C1 segment of cervical spinal cord (tissue), 14 donors: ENCODE measurements at regions not wholly inside any gene's neighbourhood (a gene's known extent, or its start where the extent isn't known, plus 50 kb on each side); places are given as distances from the start of the nearest gene placed in this dataset.
A peak's percentile ranks its signal among the peaks of the same experiment; 100 is the strongest.

ENCODE experiments used
- DNase-seq, 14 donors: peaks; one replicate each; lab custom pipeline; 2025; lab: John Stamatoyannopoulos, UW

GRCh38 chr11:130638624-130639023 lies 190.2 kb downstream of the ADAMTS15 start:
- DNase-seq, result no peak

DNA sequence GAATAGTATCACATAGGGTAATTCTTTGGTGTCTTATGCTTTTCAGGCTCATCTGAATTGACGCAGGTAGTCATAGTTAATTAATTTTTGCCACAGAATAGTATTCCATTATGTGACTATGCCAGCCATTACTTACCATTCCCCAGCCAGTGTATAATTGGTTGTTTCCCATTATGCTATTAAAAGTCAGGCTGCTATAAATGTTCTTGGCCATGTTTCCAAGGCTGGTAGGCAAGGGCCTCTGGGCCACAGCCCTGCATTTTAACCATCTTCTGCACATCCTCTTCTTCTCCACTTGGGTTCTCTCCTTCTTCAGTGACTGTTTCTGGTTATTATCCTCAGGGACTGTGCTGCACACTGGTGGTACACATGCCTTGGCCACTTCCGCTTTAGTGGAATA lies 190.9 kb downstream of the ADAMTS15 start:
- DNase-seq, result no peak

DNA sequence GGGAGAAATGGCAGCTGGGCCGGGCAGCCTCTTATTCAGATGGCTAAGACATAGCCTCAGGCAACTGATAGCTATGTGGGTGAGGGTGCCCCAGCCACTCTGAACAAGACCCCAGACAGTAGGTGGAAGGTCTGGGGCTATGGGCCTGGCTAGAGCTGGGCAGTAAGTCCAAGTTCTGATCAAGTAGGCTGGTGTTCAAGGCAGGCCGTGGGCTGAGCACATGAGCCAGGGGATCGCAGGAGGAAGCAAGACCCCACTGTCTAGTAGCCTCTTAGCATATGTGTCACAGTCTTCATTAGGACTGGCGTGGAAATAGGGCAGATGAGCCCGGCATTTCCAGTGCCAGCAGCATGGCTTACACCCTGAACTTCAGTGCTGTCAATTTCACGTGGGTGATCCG lies 192.1 kb downstream of the ADAMTS15 start:
- DNase-seq, result no peak

DNA sequence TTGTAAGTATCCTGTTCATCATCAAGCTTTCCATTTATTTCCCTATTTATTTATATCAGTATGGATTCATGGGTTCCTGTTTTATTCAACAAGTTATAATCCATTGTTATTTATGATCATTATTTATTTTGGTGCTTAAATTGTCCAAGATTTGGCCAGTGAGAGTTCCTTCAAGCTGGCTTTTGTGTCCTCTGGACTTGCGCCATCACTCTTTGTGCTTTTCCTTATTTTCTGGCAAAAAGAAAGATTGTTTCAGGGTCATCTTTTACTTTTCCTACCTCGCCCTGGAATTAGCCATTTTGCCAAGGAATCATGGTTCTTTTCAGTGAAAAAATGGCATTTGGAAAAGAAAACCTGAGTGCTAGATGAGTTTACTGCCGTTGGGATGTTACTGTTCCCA lies 193.4 kb downstream of the ADAMTS15 start:
- DNase-seq, result no peak

- DNase-seq, result no peak
Observed at GRCh38 chr11:130642994-130643393, 194.5 kb downstream of the ADAMTS15 start.

- peak in 1 of 14 donors; percentile 9 for DNase-seq
Observed at GRCh38 chr11:130644187-130644586, 195.7 kb downstream of the ADAMTS15 start.

- DNase-seq, result no peak
Observed at GRCh38 chr11:130645164-130645842, 196.9 kb downstream of the ADAMTS15 start.

GRCh38 chr11:130645843-130646197 lies 197.4 kb downstream of the ADAMTS15 start:
- no peak for DNase-seq

- no peak for DNase-seq
Observed at GRCh38 chr11:130646881-130647280, 198.4 kb downstream of the ADAMTS15 start.

DNA sequence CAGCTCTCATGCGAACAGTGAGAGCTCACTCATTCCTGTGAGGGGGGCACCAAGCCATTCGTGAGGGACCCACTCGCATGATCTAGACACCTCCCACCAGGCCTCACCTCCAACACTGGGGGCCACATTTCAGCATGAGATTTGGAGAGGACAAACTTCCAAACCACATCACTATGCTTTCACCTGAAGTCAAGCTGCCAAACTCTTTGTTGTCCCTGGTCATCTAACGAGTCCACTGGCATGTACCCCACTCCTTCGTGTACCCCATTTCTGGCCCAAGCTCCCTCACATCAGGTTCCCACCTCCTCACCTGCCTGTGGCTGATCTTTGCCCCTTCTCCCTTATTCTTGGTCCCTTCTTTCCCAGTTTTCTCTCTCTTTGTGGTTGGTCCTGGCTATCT lies 198.9 kb downstream of the ADAMTS15 start:
- DNase-seq, result no peak

DNA sequence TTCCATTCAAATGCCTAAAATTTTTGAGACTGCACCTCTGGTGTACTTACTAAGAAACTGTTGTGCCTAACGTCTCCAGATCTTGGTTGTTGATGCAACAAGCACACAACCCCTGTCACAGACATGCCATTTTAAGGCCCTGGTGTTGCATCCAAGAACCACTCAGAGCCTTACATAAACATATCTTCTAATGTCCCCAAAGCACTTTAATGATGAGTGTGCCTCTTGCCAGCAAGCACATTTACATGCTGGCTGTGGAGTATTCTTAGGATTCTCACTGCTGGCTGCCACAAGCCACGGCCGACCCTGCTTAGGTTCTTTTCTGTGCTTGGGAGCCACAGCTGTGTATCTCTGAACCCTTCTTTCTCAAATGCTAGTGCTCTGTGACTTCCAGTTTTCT lies 201.4 kb downstream of the ADAMTS15 start:
- DNase-seq, result no peak

DNA sequence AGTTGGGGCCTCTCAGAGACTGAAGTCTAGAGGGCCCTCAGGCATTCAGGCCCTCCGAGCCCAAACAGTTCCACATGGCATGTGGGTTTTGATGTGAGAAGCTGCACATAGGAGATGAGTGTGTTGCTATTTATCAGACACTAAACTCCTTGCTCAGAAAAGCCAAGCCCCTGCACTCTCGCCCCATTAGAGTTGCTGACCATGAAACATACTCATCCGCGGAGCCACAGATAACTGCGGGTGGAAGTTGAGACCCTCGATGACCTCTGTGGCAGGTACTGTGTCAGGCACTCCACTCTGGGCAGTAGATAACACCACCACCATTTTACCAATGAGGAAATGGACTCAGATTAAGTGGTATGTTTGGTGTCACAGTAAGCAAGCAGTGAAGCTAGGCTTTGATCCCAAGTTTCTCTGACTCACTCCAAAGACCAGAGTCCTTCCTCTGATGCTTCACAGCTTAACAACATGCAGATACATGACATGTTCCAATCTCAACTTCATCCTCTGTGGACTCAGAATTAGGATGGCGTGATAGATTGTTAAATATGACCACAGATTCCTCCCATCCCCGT lies 202.1 kb downstream of the ADAMTS15 start:
- DNase-seq, result no peak

GRCh38 chr11:130651066-130651855 lies 202.8 kb downstream of the ADAMTS15 start:
- DNase-seq, result no peak

DNA sequence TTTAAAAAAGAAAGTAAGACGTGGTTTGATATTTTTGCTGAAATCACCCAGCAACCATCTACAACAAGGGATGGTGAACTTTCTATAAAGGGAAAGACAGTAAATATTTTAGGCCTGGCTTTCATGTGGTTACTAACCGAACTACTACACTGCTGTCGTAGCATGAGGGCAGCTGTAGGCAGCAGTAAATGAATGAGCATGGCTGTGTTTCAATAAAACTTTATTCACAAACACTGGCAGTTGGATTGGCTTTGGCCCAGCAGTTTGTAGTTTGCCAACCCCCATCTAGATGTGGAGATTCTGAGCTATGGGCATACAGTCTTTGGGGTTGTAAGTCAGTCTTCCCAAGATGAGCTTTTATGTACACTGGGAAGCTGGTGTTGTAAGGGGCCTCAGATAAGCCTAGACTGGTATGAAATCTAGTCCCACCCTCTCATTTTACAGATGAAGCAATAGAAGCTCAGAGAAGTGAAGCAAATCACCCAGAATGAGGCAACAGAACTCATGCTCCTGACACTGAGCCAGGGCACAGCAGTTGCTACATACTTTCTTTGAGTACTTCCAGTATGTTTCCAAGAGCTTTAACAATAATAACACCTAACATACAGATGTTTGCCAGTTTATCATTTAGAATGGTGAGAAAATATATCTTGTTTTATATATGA lies 204.4 kb downstream of the ADAMTS15 start:
- DNase-seq, result no peak

- DNase-seq, result peak in 5 of 14 donors; percentile 14 to 93 (median 29)
Observed at GRCh38 chr11:130653838-130654636, 205.6 kb downstream of the ADAMTS15 start.

- no peak for DNase-seq
Observed at GRCh38 chr11:130655300-130655699, 206.9 kb downstream of the ADAMTS15 start.

- no peak for DNase-seq
Observed at GRCh38 chr11:130666781-130667251, 218.4 kb downstream of the ADAMTS15 start.

GRCh38 chr11:130668751-130669150 lies 220.3 kb downstream of the ADAMTS15 start:
- DNase-seq, result no peak

DNA sequence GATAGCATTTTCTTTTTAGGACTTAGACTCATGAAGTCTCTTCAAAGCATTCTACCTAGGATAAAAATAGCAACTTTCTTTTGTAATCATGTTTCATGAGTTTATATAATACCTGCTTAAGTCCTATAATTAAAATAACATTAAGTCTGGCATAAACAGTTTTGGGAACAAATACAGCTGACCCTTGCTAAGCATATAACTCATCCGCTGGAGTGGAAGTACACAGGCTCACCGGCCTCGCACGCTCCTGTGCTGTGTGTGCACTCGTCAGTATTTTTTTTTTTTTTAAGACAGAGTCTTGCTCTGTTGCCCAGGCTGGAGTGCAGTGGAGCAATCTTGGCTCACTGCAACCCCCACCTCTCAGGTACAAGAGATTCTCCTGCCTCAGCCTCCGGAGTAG lies 221.8 kb downstream of the ADAMTS15 start:
- no peak for DNase-seq

DNA sequence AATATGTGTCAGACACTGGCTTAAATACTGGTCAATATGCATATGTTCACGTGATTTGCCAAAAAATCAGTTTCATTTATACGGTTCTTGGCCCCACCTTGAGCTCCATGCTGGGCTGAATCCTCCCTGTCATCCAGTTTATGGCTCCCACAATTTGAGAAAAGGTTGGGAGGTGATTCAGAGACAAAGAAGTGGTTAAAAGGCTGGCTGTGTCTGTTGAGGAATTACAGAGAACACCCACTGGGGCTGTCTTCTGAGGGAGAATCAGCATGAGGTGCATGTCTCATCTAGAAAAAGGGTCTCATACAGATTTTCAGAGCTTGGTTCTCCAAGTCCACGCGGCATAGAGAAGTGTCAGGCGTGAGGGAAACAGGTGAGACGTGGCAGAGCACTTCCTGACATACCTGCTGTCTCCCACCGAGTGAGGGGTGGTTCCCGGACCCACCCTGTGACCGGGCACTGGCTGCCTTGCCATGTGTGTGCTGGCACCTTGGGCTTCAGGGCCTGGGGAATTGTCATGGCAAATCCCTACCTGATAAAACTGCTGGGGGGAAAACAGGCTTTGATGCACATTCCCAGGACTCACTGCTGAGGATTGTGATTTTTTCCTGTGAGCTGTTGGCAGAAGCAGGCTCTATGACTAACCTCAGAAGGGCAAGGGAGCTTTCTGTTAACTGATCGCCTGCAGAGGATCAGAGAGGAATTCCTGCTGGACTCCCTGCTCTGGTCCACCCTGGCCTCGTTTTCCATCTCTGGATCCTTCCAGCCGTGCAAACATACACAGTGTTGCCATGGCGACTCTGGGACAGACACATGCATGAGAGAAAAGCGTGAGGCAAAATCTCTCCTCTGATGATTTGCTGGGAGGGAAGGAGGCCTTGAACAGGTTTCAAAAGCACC lies 223.6 kb downstream of the ADAMTS15 start:
- no peak for DNase-seq
